Stomach (tissue), 8 donors: ENCODE measurements at regions not wholly inside any gene's neighbourhood (a gene's known extent, or its start where the extent isn't known, plus 50 kb on each side); places are given as distances from the start of the nearest gene placed in this dataset.
A peak's percentile ranks its signal among the peaks of the same experiment; 100 is the strongest.

Experiments used
- DNase-seq, 2 donors: peaks; one replicate each; pipeline versions ENCODE4 v3.0.0 to v3.0.0-alpha.2; 2013 to 2019
- H3K27ac ChIP-seq, 5 donors: fragments of 200-600 bp in 4 of 5; sonication (generic) in 4 of 5; one replicate each; pipeline ENCODE4 v1.5.1; 2013 to 2019; ENCODE audit warnings: mild to moderate bottlenecking in 1 of 5, moderate library complexity in 1 of 5
- H3K27me3 ChIP-seq, 3 donors: fragments of 200-600 bp; sonication (generic); one replicate each; pipeline ENCODE4 v1.5.1; 2017 to 2019; ENCODE audit warnings: mixed run types in 1 of 3
- H3K36me3 ChIP-seq, 4 donors: fragments of 200-600 bp; sonication (generic); 1 replicate in 3 of 4; 2 replicates in 1 of 4; pipeline ENCODE4 v1.5.1; 2016 to 2019
- H3K4me1 ChIP-seq, 4 donors: fragments of 200-600 bp; sonication (generic); one replicate each; pipeline ENCODE4 v1.5.1; 2016 to 2019
- H3K4me3 ChIP-seq, 4 donors: fragments of 200-600 bp; sonication (generic) in 3 of 4; one replicate each; pipeline ENCODE4 v1.5.1; 2016 to 2019; ENCODE audit warnings: mild to moderate bottlenecking in 1 of 4
- H3K9me3 ChIP-seq, 4 donors: fragments of 200-600 bp; sonication (generic); one replicate each; pipeline ENCODE4 v1.5.1; 2016 to 2019
- CTCF ChIP-seq, 7 experiments: fragments of 450-650 bp in 4 of 7; fragments of 200-600 bp in 3 of 7; sonication (generic) in 3 of 7; IDR thresholded peaks; one replicate each; pipeline ENCODE4 v1.5.1; 2016 to 2019; ENCODE audit warnings: antibody characterized with exemption in 7 of 7, control low read depth in 2 of 7, mild to moderate bottlenecking in 1 of 7
- EP300 ChIP-seq: sonication (generic); formaldehyde crosslinking; IDR thresholded peaks from one replicate; pipeline ENCODE4 v1.6.1; 2017; ENCODE audit warnings: antibody characterized with exemption
- POLR2A ChIP-seq, 4 donors: fragments of 450-650 bp; IDR thresholded peaks; one replicate each; pipeline ENCODE4 v1.6.1; 2016; ENCODE audit warnings: antibody characterized with exemption in 4 of 4, control low read depth in 2 of 4, mild to moderate bottlenecking in 1 of 4, moderate library complexity in 1 of 4
- POLR2AphosphoS5 ChIP-seq, 3 donors: sonication (generic); formaldehyde crosslinking; IDR thresholded peaks; one replicate each; pipeline ENCODE4 v1.6.1; 2016; ENCODE audit warnings: antibody characterized with exemption in 3 of 3
- WGBS, 5 donors: extraction: QIAGEN DNeasy Blood & Tissue Kit in 3 of 5; methylation state at CpG; one replicate each; pipeline versions ENCODE4 v1.1.5 to v1.1.7; 2013 to 2018; 5-methylcytosine and 5-hydroxymethylcytosine counted together
- intact Hi-C: fragments of 100-400 bp; cut with DNase I; formaldehyde crosslinking; loops from one replicate; pipeline ENCODE4 v1.15.1; 2023; ENCODE audit warnings: low total_unique reads
- donor health status: healthy with polysubstance abuse.
- donor health status: Bipolar disorder and iron deficiency.
- donor health status: healthy.

GRCh38 chr2:65706411-65706810, 274.0 kb upstream of the SPRED2 start:
- H3K27me3 ChIP-seq: no peaks in the 10 kb centered on the region
- H3K4me3 ChIP-seq: no peak overlapping the region
- peaks cover 0 to 4% (median 0%) of the 10 kb centered on the region in 4 donors for H3K4me1 ChIP-seq
- no peaks in the 10 kb centered on the region for H3K9me3 ChIP-seq
- WGBS, 5 donors: 58 to 88% (median 80%) methylated on average over 1 of the region's 1 CpG
- H3K27ac ChIP-seq: no peak overlapping the region
- no peaks in the 10 kb centered on the region for H3K36me3 ChIP-seq
- intact Hi-C loops: no loop called here
- TF ChIP-seq EP300 (no peak), POLR2AphosphoS5 (IDR thresholded peaks at IDR 0.05) (no peak), CTCF (IDR thresholded peaks at IDR 0.05) (no peak), POLR2A (IDR thresholded peaks at IDR 0.05) (no peak)
- no peak for DNase-seq

GRCh38 chr2:65701191-65701590, 268.8 kb upstream of the SPRED2 start:
- intact Hi-C loops: no loop called here
- TF ChIP-seq POLR2AphosphoS5 (IDR thresholded peaks at IDR 0.05): no peak
- no peak for TF ChIP-seq CTCF (IDR thresholded peaks at IDR 0.05)
- no peak for TF ChIP-seq POLR2A (IDR thresholded peaks at IDR 0.05)
- TF ChIP-seq EP300: no peak
- Histone ChIP-seq H3K36me3 (no peaks in the 10 kb centered on the region), H3K4me1 (no peaks in the 10 kb centered on the region), H3K27me3 (peaks cover 0 to 8% (median 0%) of the 10 kb centered on the region in 3 donors), H3K27ac (no peak overlapping the region), H3K9me3 (no peaks in the 10 kb centered on the region), H3K4me3 (no peak overlapping the region)
- no peak for DNase-seq
- 89 to 96% (median 94%) methylated on average over 10 of the region's 10 CpGs for WGBS, 5 donors

DNA sequence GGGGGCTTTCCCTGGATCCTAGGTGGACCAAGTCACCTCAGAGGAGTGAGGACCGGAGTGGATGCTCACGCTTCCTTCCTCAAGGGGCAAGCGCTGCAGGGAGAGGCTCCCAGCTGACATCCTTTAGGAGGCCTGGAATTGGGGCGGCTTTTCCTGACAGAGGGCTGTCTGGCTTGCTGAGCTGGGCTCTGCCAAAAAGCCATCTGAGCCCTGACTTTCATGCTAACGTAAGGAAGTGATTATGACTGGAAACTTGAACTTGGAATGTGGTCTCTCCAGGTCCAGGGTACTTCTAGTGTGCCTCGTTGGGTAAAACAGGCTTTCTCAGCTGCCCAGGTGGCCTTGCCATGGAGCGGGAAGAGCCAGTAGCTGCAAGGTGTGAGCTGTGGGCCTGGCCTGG, 268.3 kb upstream of the SPRED2 start:
- H3K4me3 ChIP-seq: no peak overlapping the region
- no peak for TF ChIP-seq CTCF (IDR thresholded peaks at IDR 0.05)
- TF ChIP-seq EP300: no peak
- TF ChIP-seq POLR2A (IDR thresholded peaks at IDR 0.05): no peak
- TF ChIP-seq POLR2AphosphoS5 (IDR thresholded peaks at IDR 0.05): no peak
- intact Hi-C loops: no loop called here
- peak in 1 of 2 donors; percentile 25 for DNase-seq
- no peaks in the 10 kb centered on the region for H3K9me3 ChIP-seq
- H3K4me1 ChIP-seq: no peaks in the 10 kb centered on the region
- H3K36me3 ChIP-seq: no peaks in the 10 kb centered on the region
- peaks cover 0 to 8% (median 0%) of the 10 kb centered on the region in 3 donors for H3K27me3 ChIP-seq
- 80 to 86% (median 84%) methylated on average over 6 to 7 of the region's 7 CpGs for WGBS, 5 donors
- H3K27ac ChIP-seq: no peak overlapping the region

GRCh38 chr2:65700004-65700651, 267.7 kb upstream of the SPRED2 start:
- DNase-seq: no peak
- intact Hi-C loops: no loop called here
- Histone ChIP-seq H3K9me3 (no peaks in the 10 kb centered on the region), H3K4me1 (no peaks in the 10 kb centered on the region), H3K36me3 (no peaks in the 10 kb centered on the region), H3K27ac (no peak overlapping the region), H3K4me3 (no peak overlapping the region), H3K27me3 (peaks cover 0 to 8% (median 0%) of the 10 kb centered on the region in 3 donors)
- 80 to 91% (median 82%) methylated on average over 10 of the region's 10 CpGs for WGBS, 5 donors
- TF ChIP-seq POLR2A (IDR thresholded peaks at IDR 0.05): no peak
- no peak for TF ChIP-seq CTCF (IDR thresholded peaks at IDR 0.05)
- no peak for TF ChIP-seq EP300
- TF ChIP-seq POLR2AphosphoS5 (IDR thresholded peaks at IDR 0.05): no peak
